HG02623 (cell line): ENCODE measurements at regions not wholly inside any gene's neighbourhood (a gene's known extent, or its start where the extent isn't known, plus 50 kb on each side); places are given as distances from the start of the nearest gene placed in this dataset.
"Not testable (repeated sequence)": the region's sequence is repeated elsewhere in the genome, so short reads cannot be mapped to it uniquely, and the experiment has no call there.

Experiments
- ATAC-seq: cut with Tn5 transposase; IDR thresholded peaks from one replicate; pipeline ENCODE4 v1.9.1; 2021; ENCODE audit warnings: moderate library complexity; ENCODE audit not compliant: unreplicated experiment

DNA sequence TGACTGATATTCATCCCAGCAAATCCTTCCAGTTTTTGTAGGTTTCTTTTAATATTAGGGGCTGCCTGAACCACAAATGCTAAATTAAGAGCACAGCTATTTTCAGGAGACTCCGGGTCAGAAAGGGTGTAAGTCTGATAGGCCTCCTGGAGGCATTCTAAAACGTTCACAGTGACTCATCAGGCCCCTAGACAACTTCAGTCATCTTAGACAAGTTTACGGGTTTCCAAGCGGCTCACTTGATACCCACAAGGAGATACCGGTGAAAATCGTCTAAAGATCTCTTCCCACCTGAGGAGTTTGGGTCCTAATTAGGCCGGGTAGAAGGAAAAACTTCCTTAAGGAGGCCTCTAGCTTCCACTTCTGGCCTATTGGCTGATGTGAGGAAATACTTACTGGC is 342.7 kb upstream of the USP9Y start:
- no peak for ATAC-seq

GRCh38 chrY:12359867-12360266 is 341.2 kb upstream of the USP9Y start:
- no peak for ATAC-seq

DNA sequence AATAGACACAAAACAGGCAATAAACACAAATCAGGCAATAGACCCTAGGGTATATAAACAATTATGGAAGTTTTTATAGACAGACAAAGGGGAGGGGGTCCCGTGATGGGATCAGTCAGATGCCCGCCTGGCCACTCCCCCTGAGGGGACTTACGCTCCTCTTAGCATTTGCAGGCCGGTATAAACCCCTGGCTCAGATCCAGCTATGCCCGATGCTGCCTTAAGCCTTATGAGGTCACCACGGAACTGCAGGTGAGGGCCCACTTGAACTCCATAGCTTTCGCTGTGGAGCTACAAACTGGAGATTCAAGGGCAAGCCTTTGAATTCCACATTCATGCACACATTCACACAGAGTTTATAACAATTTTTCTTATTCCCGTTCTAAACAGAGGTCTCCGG is 340.5 kb upstream of the USP9Y start:
- ATAC-seq: no peak

DNA sequence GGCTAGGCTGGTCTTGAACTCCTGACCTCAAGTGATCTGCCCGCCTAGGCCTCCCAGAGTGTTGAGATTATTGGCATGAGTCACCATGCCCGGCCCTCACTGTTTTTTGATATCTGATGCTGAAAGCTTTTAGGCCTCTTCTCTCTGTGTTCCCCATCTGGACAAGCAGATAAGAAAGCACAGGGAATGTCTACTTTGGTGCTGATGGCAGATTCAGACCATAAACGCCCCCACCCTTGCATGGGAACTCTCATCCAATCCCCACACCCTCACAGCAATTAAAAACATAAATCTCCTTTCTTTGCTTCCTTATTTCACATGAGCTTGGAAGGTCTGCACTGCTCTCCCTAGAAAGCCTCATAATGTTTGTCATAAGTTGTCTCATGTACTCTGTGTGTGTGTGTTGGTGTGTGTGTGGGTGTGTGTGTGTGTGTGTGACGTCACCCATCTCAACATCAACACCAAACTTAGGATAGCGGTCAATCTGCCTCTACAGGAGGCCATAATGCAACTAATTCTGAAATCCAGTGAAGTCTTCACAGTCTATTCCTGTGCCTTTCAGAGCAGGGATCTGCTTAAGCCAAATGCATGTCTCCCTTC is 335.6 kb upstream of the USP9Y start:
- ATAC-seq: no peak

GRCh38 chrY:12374588-12374987 is 326.4 kb upstream of the USP9Y start:
- not testable (repeated sequence) for ATAC-seq

GRCh38 chrY:12391655-12392559 is 309.1 kb upstream of the USP9Y start:
- not testable (repeated sequence) for ATAC-seq

GRCh38 chrY:12393190-12393589 is 307.8 kb upstream of the USP9Y start:
- ATAC-seq: no peak

GRCh38 chrY:12395381-12396120 is 305.5 kb upstream of the USP9Y start:
- ATAC-seq: not testable (repeated sequence)

DNA sequence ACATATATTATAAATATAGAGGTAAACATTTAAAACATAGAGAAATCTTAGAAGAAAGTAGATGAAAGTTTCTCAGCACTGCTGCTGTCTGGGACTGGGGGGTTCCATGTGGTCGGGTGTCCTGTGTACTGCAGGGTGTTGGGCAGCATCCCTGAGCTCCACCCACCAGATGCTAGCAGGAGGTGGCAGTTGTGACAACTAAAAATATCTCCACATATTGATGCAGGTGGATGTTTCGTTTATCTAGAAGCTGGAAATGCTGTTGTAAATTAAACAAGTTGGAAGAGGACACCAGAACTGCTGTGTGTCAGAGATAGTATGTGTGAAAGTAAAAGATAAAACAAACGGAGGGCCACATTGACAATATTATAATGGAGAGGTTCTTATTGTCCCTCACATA is 297.1 kb upstream of the USP9Y start:
- no peak for ATAC-seq

DNA sequence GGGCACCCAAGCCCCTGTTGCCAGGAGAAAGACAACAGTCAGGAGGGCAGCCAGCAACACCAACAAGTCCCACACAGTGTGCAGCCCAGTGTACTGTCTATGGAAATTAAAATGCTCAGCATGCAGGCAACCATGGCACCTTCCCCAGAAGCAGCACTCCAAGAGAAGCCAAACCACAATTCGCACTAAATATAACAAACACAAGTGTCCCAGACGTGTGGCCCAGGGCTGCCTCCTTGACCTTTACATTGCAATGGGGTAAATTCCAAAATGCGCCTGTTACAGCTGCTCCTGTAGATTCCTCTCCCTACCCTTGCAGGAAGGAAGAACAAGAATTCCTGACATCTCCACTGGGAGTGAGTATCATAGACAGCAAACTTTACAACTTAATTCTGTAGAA is 292.8 kb upstream of the USP9Y start:
- no peak for ATAC-seq

- no peak for ATAC-seq
Measured at GRCh38 chrY:12410696-12411095, 290.3 kb upstream of the USP9Y start.

- ATAC-seq: no peak
Measured at GRCh38 chrY:12421072-12421787, 279.8 kb upstream of the USP9Y start.

DNA sequence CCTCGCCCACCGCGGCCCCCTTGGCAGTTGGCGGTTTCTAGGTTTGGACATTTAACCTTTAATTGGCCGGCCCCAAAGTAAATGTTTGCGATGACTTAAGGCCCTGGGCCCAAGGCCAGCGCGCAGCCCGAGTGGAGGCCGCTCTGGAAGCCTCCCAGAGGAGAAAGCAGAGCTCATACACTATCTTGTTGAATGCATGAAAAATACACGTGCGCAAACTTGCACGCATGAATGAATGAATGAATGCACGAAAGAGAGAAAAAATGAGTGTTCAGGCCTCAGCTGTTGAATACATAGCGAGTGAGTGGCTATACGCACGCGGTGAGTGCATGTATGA is 279.3 kb upstream of the USP9Y start:
- no peak for ATAC-seq

GRCh38 chrY:12422536-12422935 is 278.5 kb upstream of the USP9Y start:
- no peak for ATAC-seq

GRCh38 chrY:12423416-12424252 is 277.4 kb upstream of the USP9Y start:
- ATAC-seq: no peak

- ATAC-seq: no peak
Measured at GRCh38 chrY:12425506-12425905, 275.5 kb upstream of the USP9Y start.

DNA sequence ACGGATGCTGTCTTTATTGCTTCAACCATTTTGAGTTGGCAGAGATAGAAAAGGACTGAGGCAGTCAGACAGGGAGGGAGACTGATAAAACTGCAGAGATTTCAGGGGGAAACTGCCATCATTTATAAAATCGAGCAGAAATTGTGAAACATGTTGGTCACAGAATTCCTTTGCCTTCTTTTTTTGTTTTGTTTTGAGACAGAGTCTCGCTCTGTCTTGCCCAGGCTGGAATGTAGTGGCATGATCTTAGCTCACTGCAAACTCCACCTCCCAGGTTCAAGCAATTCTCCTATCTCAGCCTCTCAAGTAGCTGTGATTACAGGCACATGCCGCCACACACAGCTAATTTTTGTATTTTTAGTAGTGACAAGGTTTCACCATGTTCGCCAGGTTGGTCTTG is 273.7 kb upstream of the USP9Y start:
- no peak for ATAC-seq

GRCh38 chrY:12431546-12431945 is 269.5 kb upstream of the USP9Y start:
- no peak for ATAC-seq

DNA sequence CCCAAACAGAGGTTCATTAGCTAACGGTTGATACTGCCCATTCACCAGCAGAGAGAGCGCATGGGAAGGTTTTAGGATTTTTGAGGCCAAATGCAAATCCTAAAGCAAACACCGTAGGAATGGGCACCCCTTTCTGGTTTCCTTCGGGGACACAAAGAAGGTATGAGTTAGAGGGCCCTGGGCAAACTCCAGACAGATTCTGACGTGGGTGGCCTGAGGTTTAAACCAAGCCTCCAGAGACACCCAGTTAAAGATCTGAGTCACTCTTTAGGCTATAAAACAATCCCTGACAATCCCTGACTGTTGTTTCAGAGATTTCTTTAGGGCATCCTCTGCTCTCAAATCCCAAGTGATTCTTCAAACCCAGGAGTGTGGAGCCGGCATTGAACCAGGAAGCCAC is 262.2 kb upstream of the USP9Y start:
- ATAC-seq: not testable (repeated sequence)

DNA sequence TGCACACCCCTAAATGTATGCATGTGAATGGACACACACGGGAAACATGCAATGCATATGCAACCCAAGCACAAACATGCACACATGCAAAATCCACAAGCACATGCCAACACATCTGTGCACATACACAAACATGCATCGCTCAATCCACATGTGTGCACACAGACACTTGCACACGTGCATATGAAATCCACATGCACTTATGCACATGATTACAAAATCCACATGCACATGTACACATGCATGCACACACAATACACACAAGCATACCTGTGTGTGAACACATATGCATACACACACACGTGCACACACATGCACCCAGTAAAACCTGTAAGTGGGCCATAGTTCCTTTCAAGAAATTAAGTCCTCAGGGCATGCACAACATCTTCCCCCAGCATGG is 256.8 kb upstream of the USP9Y start:
- no peak for ATAC-seq
